Activated CD4-positive, alpha-beta memory T cell treated with anti-CD3 and anti-CD28 coated beads for 36 hours (primary cell): ENCODE measurements at regions not wholly inside any gene's neighbourhood (a gene's known extent, or its start where the extent isn't known, plus 50 kb on each side); places are given as distances from the start of the nearest gene placed in this dataset.

Experiments
- CTCF ChIA-PET: fragments of 350-600 bp; sonication (Branson Sonifier 250); formaldehyde crosslinking; loops from one replicate; lab custom pipeline; 2021; ENCODE audit warnings: antibody characterized with exemption, inconsistent platforms; lab: Charles Lee
- POLR2A ChIA-PET: fragments of 350-600 bp; sonication (Branson Sonifier 250); formaldehyde crosslinking; loops from one replicate; lab custom pipeline; 2021; ENCODE audit warnings: antibody characterized with exemption; lab: Charles Lee
- DNase-seq: peaks from one replicate; pipeline ENCODE4 v3.0.0-alpha.2; 2020
- H3K27ac Mint-ChIP-seq: one replicate; pipeline ENCODE4 v1.8.0; 2021; ENCODE audit warnings: mixed read lengths
- H3K27me3 Mint-ChIP-seq: one replicate; pipeline ENCODE4 v1.8.0; 2021; ENCODE audit warnings: mixed read lengths
- H3K36me3 Mint-ChIP-seq: one replicate; pipeline ENCODE4 v1.8.0; 2021; ENCODE audit warnings: mixed read lengths
- H3K4me1 Mint-ChIP-seq: one replicate; pipeline ENCODE4 v1.8.0; 2021; ENCODE audit warnings: low read depth, mixed read lengths
- H3K4me3 Mint-ChIP-seq: one replicate; pipeline ENCODE4 v1.8.0; 2021; ENCODE audit warnings: mild to moderate bottlenecking, mixed read lengths
- H3K9me3 Mint-ChIP-seq: one replicate; pipeline ENCODE4 v1.8.0; 2021; ENCODE audit warnings: mixed read lengths
- intact Hi-C: fragments of 100-400 bp; cut with micrococcal nuclease; formaldehyde crosslinking; loops from one replicate; pipeline ENCODE4 v1.15.1; 2023

DNA sequence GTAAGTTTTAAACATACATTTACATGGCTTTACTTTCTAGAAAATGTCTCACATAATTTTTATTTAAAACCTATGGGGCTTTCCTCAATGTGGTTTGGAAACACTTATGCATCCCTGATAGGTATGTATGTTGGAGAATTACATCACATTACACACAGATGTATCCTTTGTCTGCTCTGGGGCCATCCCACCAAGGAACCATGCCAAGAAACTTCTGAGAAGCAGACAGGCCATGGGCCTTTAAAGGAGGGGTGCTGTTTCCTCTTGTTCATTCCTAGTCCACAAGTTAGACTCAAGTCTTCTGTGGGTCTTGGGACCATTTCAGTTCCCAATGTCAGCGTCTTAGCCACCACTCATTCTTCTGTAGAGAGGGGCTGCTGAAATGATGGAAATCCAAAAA, 162.0 kb upstream of the SETBP1 start:
- ChIA-PET CTCF (no interaction called here), POLR2A (no interaction called here)
- no peak overlapping the region for H3K27ac Mint-ChIP-seq
- H3K36me3 Mint-ChIP-seq: no peaks in the 10 kb centered on the region
- intact Hi-C loops: no loop called here
- H3K4me1 Mint-ChIP-seq: no peaks in the 10 kb centered on the region
- H3K9me3 Mint-ChIP-seq: no peaks in the 10 kb centered on the region
- no peaks in the 10 kb centered on the region for H3K27me3 Mint-ChIP-seq
- DNase-seq: no peak
- H3K4me3 Mint-ChIP-seq: no peak overlapping the region

DNA sequence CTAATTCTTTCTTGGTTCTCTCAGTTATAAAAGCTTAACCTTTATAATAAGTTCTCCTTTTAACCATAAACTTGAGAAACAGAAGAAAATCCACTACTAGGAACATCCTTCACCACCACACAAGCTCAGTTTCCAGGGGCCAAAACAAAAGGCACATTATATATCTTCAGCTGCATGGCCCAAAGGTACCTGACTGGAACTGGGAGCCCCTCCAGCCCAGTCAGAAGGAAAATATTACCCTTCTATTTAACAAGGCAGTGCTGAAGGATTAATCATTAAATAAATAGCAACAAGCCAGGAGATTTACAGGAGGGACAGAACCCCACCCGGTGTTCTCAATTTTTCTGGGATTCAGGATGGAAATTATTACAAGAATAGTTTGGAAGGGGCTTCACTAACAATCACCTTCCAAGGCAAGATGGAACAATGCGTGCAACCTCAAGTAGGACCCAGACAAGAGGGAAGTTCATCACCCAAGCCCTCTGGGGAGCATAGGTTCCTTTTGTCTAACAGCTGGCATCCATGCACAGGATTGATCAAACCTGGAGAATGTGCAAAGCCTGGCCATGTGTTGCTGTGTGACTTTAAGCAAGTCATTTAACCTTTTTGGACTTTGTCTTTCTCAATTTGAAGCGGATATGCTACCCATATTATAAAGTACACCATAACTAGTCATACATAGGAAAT, 159.6 kb upstream of the SETBP1 start:
- H3K27ac Mint-ChIP-seq: no peak overlapping the region
- H3K9me3 Mint-ChIP-seq: no peaks in the 10 kb centered on the region
- H3K4me1 Mint-ChIP-seq: no peaks in the 10 kb centered on the region
- ChIA-PET POLR2A (no interaction called here), CTCF (no interaction called here)
- no peak for DNase-seq
- intact Hi-C loops: no loop called here
- no peaks in the 10 kb centered on the region for H3K27me3 Mint-ChIP-seq
- H3K36me3 Mint-ChIP-seq: no peaks in the 10 kb centered on the region
- H3K4me3 Mint-ChIP-seq: no peak overlapping the region

DNA sequence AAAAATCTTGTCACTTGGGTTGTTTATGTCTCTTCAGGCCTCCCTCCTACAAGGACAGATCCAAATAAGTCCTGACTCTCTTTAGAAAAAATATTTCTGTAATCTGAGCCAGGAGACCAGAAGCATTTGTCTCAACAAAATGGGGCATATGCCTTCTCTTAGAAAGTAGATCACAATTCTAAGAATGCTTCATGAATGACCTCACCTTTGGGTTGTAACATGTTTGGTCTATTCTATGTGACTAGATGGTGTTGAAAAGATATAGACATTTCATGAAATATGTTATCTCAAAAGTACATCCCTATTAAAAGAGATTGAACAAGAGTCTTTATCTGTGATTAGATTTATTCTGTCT, 159.0 kb upstream of the SETBP1 start:
- POLR2A ChIA-PET: no interaction called here
- Mint-ChIP-seq H3K36me3 (no peaks in the 10 kb centered on the region), H3K27me3 (no peaks in the 10 kb centered on the region), H3K27ac (no peak overlapping the region), H3K4me1 (no peaks in the 10 kb centered on the region), H3K4me3 (no peak overlapping the region), H3K9me3 (no peaks in the 10 kb centered on the region)
- CTCF ChIA-PET: no interaction called here
- no peak for DNase-seq
- intact Hi-C loops: no loop called here

DNA sequence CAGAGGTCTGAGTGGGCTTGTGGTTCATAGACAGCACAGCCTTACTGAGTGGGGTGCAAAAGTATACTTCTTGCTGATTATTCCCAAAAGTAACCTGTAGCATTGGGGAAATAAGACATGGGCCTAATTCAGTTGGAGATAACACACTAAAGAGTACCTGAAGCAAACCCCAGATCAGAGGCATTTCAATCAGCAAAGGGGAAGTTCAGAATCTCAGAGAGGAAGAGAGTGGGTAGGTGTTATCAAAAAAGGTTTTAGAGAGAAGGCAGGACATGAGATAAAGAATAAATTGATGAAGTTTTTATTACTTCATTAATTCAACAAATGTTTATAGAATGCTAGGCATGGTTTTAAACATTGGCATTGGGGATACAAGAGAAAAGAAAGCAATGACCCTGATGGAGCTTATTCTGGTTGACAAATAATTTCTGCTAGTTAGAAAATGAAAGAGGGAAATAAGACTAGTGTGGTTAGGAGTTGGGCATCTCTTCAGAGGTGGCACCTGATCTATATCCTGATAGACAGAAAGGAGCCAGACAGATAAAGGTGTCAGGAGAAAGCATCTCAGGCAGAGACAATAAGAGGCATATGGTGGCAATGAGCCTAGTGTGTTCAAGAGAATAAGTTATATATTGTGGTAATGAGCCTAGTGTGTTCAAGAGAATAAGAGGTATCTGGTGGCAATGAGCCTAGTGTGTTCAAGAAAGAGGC, 153.8 kb upstream of the SETBP1 start:
- Mint-ChIP-seq H3K27me3 (no peaks in the 10 kb centered on the region), H3K9me3 (no peaks in the 10 kb centered on the region), H3K27ac (no peak overlapping the region), H3K36me3 (no peaks in the 10 kb centered on the region), H3K4me1 (no peaks in the 10 kb centered on the region), H3K4me3 (no peak overlapping the region)
- intact Hi-C loops: no loop called here
- POLR2A ChIA-PET: no interaction called here
- CTCF ChIA-PET: no interaction called here
- no peak for DNase-seq

DNA sequence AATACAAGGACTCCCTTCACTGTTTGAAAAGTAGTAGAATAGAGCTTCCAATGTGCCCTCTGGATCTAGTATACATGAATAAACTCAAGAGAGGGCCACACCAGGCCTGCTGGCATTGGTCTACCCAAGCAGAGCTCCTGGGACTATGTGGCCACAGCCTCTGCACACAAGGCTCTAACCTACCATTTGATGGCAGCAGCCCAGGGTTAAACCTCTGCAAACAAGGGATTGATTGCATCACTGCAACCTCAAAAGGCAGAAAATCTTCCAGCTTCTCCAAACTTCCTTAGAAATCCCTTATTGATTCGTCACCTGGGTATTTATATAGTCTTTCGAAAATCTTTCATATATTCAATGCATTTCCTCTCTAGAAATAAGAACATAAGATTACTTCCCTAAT, 147.6 kb upstream of the SETBP1 start:
- Mint-ChIP-seq H3K4me3 (no peak overlapping the region), H3K36me3 (no peaks in the 10 kb centered on the region), H3K27ac (no peak overlapping the region), H3K27me3 (no peaks in the 10 kb centered on the region), H3K4me1 (no peaks in the 10 kb centered on the region), H3K9me3 (no peaks in the 10 kb centered on the region)
- no peak for DNase-seq
- intact Hi-C loops: no loop called here
- ChIA-PET CTCF (no interaction called here), POLR2A (no interaction called here)

DNA sequence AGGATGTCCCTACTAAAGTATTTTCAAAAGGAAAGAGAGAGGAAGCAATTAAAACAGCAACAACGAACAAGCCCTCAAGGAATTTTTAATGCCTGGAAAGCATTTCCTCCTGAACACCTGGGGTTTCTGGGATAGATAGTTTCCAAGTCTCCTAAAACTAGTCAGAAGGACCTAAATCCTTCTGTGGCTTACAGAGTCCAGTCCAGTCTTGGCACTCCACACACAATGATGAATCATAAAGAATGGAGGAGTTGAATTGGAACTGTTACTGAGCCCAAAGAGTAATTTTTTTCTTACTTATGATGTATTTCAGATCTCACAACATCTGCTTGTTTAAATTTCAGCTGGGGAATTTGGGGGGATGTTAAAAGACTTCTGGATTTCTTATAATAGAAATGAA, 144.6 kb upstream of the SETBP1 start:
- Mint-ChIP-seq H3K9me3 (no peaks in the 10 kb centered on the region), H3K27me3 (no peaks in the 10 kb centered on the region), H3K36me3 (no peaks in the 10 kb centered on the region), H3K27ac (no peak overlapping the region), H3K4me3 (no peak overlapping the region), H3K4me1 (no peaks in the 10 kb centered on the region)
- CTCF ChIA-PET: no interaction called here
- POLR2A ChIA-PET: no interaction called here
- no peak for DNase-seq
- intact Hi-C loops: no loop called here

DNA sequence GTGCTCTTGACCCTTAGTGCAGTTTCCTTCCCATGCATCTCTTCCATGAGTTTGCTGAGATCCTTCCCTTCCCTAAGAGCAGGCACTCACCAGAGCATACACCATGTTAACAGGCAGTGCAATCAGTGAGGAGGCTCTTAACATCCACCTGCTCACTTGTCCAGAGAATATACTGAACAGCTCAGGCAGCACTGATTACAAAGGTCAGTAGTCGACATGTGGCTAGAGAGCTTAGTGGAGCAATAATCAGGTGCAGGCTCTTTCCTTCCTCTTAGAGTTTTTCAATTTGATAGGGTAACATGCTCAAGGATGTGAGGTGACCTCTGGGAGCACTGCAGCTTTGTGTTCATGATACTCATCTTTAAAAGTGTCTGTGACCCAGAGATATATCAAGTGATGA, 144.1 kb upstream of the SETBP1 start:
- Mint-ChIP-seq H3K4me1 (no peaks in the 10 kb centered on the region), H3K9me3 (no peaks in the 10 kb centered on the region), H3K27me3 (no peaks in the 10 kb centered on the region), H3K4me3 (no peak overlapping the region), H3K36me3 (no peaks in the 10 kb centered on the region), H3K27ac (no peak overlapping the region)
- CTCF ChIA-PET: no interaction called here
- no peak for DNase-seq
- intact Hi-C loops: no loop called here
- POLR2A ChIA-PET: no interaction called here

DNA sequence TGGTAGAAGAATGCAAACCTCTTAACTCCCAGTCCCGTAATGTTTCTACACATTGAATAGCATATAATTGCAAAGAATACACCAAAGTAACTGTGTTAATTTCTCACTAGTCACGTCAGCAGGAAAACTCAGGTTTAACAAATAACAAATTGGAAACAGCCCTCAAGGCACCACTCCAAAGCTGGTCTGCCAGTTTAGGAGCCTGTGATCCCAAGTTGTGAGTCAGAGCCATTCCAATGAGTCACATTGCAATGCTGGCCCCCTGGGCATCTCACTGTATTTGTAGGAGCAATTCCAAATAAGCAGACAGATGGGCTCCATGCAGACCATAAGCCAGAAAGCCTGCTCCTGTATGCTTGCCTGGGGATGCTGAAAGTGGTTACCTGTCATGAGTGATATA, 143.2 kb upstream of the SETBP1 start:
- H3K27me3 Mint-ChIP-seq: no peaks in the 10 kb centered on the region
- POLR2A ChIA-PET: no interaction called here
- H3K9me3 Mint-ChIP-seq: no peaks in the 10 kb centered on the region
- H3K4me3 Mint-ChIP-seq: no peak overlapping the region
- intact Hi-C loops: no loop called here
- H3K4me1 Mint-ChIP-seq: no peaks in the 10 kb centered on the region
- CTCF ChIA-PET: no interaction called here
- H3K36me3 Mint-ChIP-seq: no peaks in the 10 kb centered on the region
- H3K27ac Mint-ChIP-seq: no peak overlapping the region
- no peak for DNase-seq

DNA sequence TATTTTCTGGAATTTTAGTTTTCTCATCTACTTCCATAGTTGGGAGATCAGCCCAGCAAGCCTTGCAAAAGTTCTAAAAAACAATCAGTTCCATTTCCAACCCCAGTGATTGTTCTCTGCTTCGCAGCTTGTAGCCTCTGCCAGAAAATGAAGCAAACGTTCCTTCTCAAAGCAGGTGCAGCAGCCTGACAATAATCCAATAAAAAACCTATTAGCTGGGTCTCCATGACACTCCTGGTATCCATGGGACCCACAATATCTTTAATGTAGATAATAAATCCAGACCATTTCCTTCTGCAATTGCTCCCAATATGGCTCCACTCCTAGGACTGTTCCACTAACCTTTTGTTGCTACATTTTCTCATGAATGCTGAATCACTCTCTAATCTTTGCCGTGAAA, 140.8 kb upstream of the SETBP1 start:
- no peak overlapping the region for H3K4me3 Mint-ChIP-seq
- intact Hi-C loops: no loop called here
- H3K9me3 Mint-ChIP-seq: no peaks in the 10 kb centered on the region
- H3K27me3 Mint-ChIP-seq: no peaks in the 10 kb centered on the region
- CTCF ChIA-PET: no interaction called here
- no peaks in the 10 kb centered on the region for H3K36me3 Mint-ChIP-seq
- DNase-seq: no peak
- H3K4me1 Mint-ChIP-seq: no peaks in the 10 kb centered on the region
- no peak overlapping the region for H3K27ac Mint-ChIP-seq
- POLR2A ChIA-PET: no interaction called here

DNA sequence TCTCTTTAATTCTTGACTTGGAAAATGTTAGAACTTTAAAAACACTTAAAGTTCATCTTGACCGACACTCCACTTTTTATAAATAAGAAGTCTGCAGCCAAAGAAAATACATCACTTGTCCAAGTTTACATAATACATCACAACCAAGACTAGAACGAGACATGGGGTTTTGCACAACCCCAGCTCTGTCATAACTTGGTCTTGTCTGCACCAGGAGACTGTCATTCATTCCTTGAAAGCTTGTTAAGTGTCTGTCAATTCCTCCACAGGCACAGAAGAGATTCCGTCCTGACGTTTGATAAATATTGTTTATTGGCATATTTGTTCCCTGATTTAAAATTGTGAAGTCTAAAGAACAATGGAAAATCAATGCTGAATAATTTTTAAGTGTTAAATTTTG, 139.5 kb upstream of the SETBP1 start:
- H3K4me3 Mint-ChIP-seq: no peak overlapping the region
- intact Hi-C loops: no loop called here
- no peak overlapping the region for H3K27ac Mint-ChIP-seq
- no peaks in the 10 kb centered on the region for H3K36me3 Mint-ChIP-seq
- no peak for DNase-seq
- H3K27me3 Mint-ChIP-seq: no peaks in the 10 kb centered on the region
- no peaks in the 10 kb centered on the region for H3K4me1 Mint-ChIP-seq
- CTCF ChIA-PET: no interaction called here
- POLR2A ChIA-PET: no interaction called here
- H3K9me3 Mint-ChIP-seq: no peaks in the 10 kb centered on the region

DNA sequence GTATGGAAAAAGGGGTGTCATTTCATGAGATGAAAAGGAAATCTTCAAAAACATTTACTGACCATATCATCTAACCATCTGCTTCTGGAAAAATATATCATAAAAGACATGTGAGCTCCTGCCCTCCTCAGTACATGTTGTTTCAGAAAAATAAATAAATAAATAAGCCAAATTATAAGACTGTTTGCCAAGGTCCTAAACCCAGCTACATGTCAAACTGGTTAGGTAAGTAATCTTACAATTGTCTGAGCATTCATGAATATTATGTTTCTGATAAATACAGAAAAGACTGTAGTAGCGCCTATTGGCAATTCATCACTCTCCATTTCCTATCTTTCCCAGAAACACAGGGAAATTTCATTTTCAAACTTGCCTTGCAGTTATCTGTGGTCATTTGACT, 138.9 kb upstream of the SETBP1 start:
- no peaks in the 10 kb centered on the region for H3K27me3 Mint-ChIP-seq
- ChIA-PET CTCF (interaction anchor here (1.3 kb wide), 1 partner anchor 184 kb away, joined by 3 read pairs; no protein-coding TSS in a partner anchor), POLR2A (no interaction called here)
- H3K36me3 Mint-ChIP-seq: no peaks in the 10 kb centered on the region
- no peaks in the 10 kb centered on the region for H3K9me3 Mint-ChIP-seq
- H3K27ac Mint-ChIP-seq: no peak overlapping the region
- no peaks in the 10 kb centered on the region for H3K4me1 Mint-ChIP-seq
- intact Hi-C loops: no loop called here
- no peak for DNase-seq
- no peak overlapping the region for H3K4me3 Mint-ChIP-seq

DNA sequence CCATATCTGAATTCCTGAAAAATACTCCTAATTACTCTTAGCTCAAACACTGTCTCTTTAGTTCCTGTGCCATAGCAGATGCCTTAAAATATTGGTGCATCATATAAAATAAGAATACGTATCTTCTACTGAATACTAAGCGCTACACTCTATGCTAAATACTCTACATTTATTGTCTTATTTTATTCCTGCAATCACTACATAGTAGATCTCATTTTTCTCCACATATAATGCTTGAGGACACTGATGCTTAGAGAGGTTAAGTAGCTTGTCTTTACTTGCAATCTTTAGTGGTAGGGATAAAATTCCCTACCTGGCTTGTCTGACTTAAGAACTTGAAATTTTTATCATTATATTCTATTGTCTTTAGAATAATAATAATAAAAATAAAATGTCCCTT, 137.3 kb upstream of the SETBP1 start:
- ChIA-PET POLR2A (no interaction called here), CTCF (no interaction called here)
- Mint-ChIP-seq H3K27ac (no peak overlapping the region), H3K27me3 (no peaks in the 10 kb centered on the region), H3K4me1 (no peaks in the 10 kb centered on the region), H3K36me3 (no peaks in the 10 kb centered on the region), H3K9me3 (no peaks in the 10 kb centered on the region), H3K4me3 (no peak overlapping the region)
- intact Hi-C loops: no loop called here
- no peak for DNase-seq

DNA sequence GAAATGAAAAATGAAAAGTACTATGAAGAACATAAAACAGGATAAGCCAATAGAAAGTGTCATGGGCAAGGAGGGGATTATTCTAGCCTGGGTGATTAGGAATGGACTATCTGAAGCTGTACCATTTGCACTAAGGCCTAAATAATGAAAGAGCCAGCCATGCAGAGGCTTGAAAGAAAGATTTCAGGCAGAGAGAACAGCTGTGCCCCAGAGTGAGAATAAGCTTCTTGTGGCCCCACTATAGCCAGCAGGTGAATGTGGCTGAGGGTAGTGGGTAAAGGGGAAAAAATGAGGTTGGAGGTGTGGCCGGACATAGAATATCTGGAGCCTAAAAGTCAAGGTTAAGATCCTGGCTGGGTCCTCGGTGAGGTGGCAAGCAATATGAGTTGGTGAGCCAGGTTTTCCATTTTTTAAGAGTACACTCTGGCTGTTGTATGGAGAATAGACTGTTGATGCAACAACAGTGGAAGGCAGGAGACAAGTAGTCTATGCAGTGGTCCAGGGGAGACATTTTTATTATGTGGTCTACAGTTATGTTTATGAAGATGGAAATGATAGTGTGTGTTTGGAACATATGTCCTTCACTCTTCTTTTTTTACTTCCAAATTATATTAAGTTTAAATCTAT, 135.2 kb upstream of the SETBP1 start:
- H3K27me3 Mint-ChIP-seq: no peaks in the 10 kb centered on the region
- no peaks in the 10 kb centered on the region for H3K9me3 Mint-ChIP-seq
- no peaks in the 10 kb centered on the region for H3K4me1 Mint-ChIP-seq
- POLR2A ChIA-PET: no interaction called here
- no peak overlapping the region for H3K4me3 Mint-ChIP-seq
- H3K36me3 Mint-ChIP-seq: no peaks in the 10 kb centered on the region
- no peak overlapping the region for H3K27ac Mint-ChIP-seq
- intact Hi-C loops: loop anchor here (5.0 kb wide), 1 partner anchor 183 kb away; no protein-coding TSS in a partner anchor
- DNase-seq: no peak
- CTCF ChIA-PET: no interaction called here
